HepG2 (cell line): ENCODE measurements at regions not wholly inside any gene's neighbourhood (a gene's known extent, or its start where the extent isn't known, plus 50 kb on each side); places are given as distances from the start of the nearest gene placed in this dataset.

Experiments used
- CBX5 ChIP-seq: sonication (generic); formaldehyde crosslinking; IDR thresholded peaks from 2 replicates; pipeline ENCODE4 v1.4.0; 2020; ENCODE audit warnings: missing genetic modification reagents, borderline replicate concordance
- FOXK1 ChIP-seq: sonication (generic); formaldehyde crosslinking; IDR thresholded peaks from 2 replicates; pipeline ENCODE4 v1.4.0; 2020; ENCODE audit warnings: low read depth, missing genetic modification reagents, borderline replicate concordance
- HMGXB4 ChIP-seq, 2 experiments: sonication (generic) in 1 of 2; formaldehyde crosslinking in 1 of 2; IDR thresholded peaks; 2 replicates each; pipeline versions ENCODE4 v1.4.0 to v1.6.1; 2018 to 2020; ENCODE audit warnings: missing genetic modification reagents in 2 of 2, borderline replicate concordance in 1 of 2, low read depth in 1 of 2, mild to moderate bottlenecking in 1 of 2, missing biosample characterization in 1 of 2
- MED1 ChIP-seq: sonication (generic); formaldehyde crosslinking; IDR thresholded peaks from 2 replicates; pipeline ENCODE4 v1.4.0; 2020; ENCODE audit warnings: missing genetic modification reagents
- MEF2D ChIP-seq: sonication (generic); formaldehyde crosslinking; IDR thresholded peaks from 2 replicates; pipeline ENCODE4 v1.5.1; 2020; ENCODE audit warnings: mild to moderate bottlenecking, missing genetic modification reagents
- NCOR1 ChIP-seq: fragments of 200-600 bp; sonication (generic); IDR thresholded peaks from 2 replicates; pipeline ENCODE4 v1.7.0; 2017; ENCODE audit warnings: antibody characterized with exemption, low read length, borderline replicate concordance
- PAXIP1 ChIP-seq: sonication (generic); formaldehyde crosslinking; conservative IDR thresholded peaks from 2 replicates; pipeline ENCODE4 v1.4.0; 2020; ENCODE audit warnings: mild to moderate bottlenecking, missing genetic modification reagents, moderate library complexity
- PLRG1 ChIP-seq: fragments of 450-650 bp; conservative IDR thresholded peaks from 2 replicates; pipeline ENCODE4 v1.6.1; 2016
- RARA ChIP-seq: IDR thresholded peaks from 2 replicates; pipeline ENCODE4 v1.6.1; 2016; ENCODE audit warnings: missing genetic modification reagents, missing compliant biosample characterization
- SNAI1 ChIP-seq: sonication (generic); formaldehyde crosslinking; IDR thresholded peaks from 2 replicates; pipeline ENCODE4 v1.5.0; 2020; ENCODE audit warnings: mild to moderate bottlenecking, missing genetic modification reagents, borderline replicate concordance
- SRSF1 ChIP-seq: fragments of 200-400 bp; formaldehyde crosslinking; optimal IDR thresholded peaks from 2 replicates; pipeline ENCODE3; 2017; ENCODE audit warnings: mild to moderate bottlenecking, low read depth, low read length, moderate library complexity
- TEAD3 ChIP-seq: optimal IDR thresholded peaks from 2 replicates; pipeline ENCODE3; 2016; ENCODE audit warnings: borderline replicate concordance
- TFAP4 ChIP-seq: sonication (generic); IDR thresholded peaks from 2 replicates; pipeline ENCODE4 v1.6.1; 2016; ENCODE audit warnings: low read depth, borderline replicate concordance
- THAP7 ChIP-seq: sonication (generic); formaldehyde crosslinking; IDR thresholded peaks from 2 replicates; pipeline ENCODE4 v1.8.1; 2023; ENCODE audit warnings: mild to moderate bottlenecking, missing genetic modification reagents
- ZEB1 ChIP-seq: IDR thresholded peaks from 2 replicates; pipeline ENCODE4 v1.6.1; 2012; ENCODE audit warnings: mild to moderate bottlenecking, low read depth, inconsistent platforms; ENCODE audit not compliant: insufficient replicate concordance
- ZFAT ChIP-seq: sonication (generic); formaldehyde crosslinking; conservative IDR thresholded peaks from 2 replicates; pipeline ENCODE4 v1.8.1; 2023; ENCODE audit warnings: missing genetic modification reagents, inconsistent platforms
- ZFY ChIP-seq: sonication (generic); formaldehyde crosslinking; IDR thresholded peaks from 2 replicates; pipeline ENCODE4 v1.4.0; 2020; ENCODE audit warnings: missing genetic modification reagents
- ZNF33A ChIP-seq: sonication (generic); formaldehyde crosslinking; IDR thresholded peaks from 2 replicates; pipeline ENCODE4 v1.5.1; 2020; ENCODE audit warnings: missing genetic modification reagents, mild to moderate bottlenecking, moderate library complexity, borderline replicate concordance
- ZNF615 ChIP-seq: sonication (generic); formaldehyde crosslinking; IDR thresholded peaks from 2 replicates; pipeline ENCODE4 v1.5.0; 2020; ENCODE audit warnings: mild to moderate bottlenecking, missing genetic modification reagents, borderline replicate concordance
- ZNF619 ChIP-seq: sonication (generic); formaldehyde crosslinking; IDR thresholded peaks from 2 replicates; pipeline ENCODE4 v1.4.0; 2020; ENCODE audit warnings: mild to moderate bottlenecking, missing genetic modification reagents
- ZNF740 ChIP-seq: sonication (generic); formaldehyde crosslinking; IDR thresholded peaks from 2 replicates; pipeline ENCODE4 v1.4.0; 2020; ENCODE audit warnings: missing genetic modification reagents
- ZNF768 ChIP-seq: sonication (generic); formaldehyde crosslinking; IDR thresholded peaks from 2 replicates; pipeline ENCODE4 v1.4.0; 2020; ENCODE audit warnings: missing genetic modification reagents
- ZSCAN29 ChIP-seq: sonication (generic); formaldehyde crosslinking; conservative IDR thresholded peaks from 2 replicates; pipeline ENCODE4 v1.4.0; 2020; ENCODE audit warnings: mild to moderate bottlenecking, missing genetic modification reagents

- TF ChIP-seq FOXK1 = peak; percentile 82
- peak; percentile 64 for TF ChIP-seq RARA (CRISPR knock-in tag)
- peak; percentile 60; the same call in 1 of the 2 replicates for TF ChIP-seq NCOR1
- TF ChIP-seq THAP7 (CRISPR knock-in tag) = peak; percentile 66; the same call in 1 of the 2 replicates
- no peak for TF ChIP-seq PLRG1
- peak; percentile 20; the same call in 1 of the 2 replicates for TF ChIP-seq MED1 (CRISPR knock-in tag)
- TF ChIP-seq ZSCAN29 (CRISPR knock-in tag) = 0 out of 2 replicates have a peak, but pooled peaks have one; percentile 10
- TF ChIP-seq ZNF619 (CRISPR knock-in tag) = no peak
- peak; percentile 59 for TF ChIP-seq TEAD3 (CRISPR knock-in tag)
- 0 out of 4 replicates have a peak, but pooled peaks of 1 of the 2 experiments have one; percentile 7 for TF ChIP-seq HMGXB4 (CRISPR knock-in tag; IDR thresholded peaks at IDR 0.05; ENCODE audit: borderline replicate concordance in 1 of 2, low read depth in 1 of 2)
- no peak for TF ChIP-seq SRSF1
- peak; percentile 50; the same call in 1 of the 2 replicates for TF ChIP-seq ZFY (CRISPR knock-in tag)
- peak; percentile 19; the same call in 1 of the 2 replicates for TF ChIP-seq MEF2D
- TF ChIP-seq ZNF615 = no peak
- no peak for TF ChIP-seq ZFAT (CRISPR knock-in tag)
- peak; percentile 19; the same call in 1 of the 2 replicates for TF ChIP-seq CBX5 (CRISPR knock-in tag)
- TF ChIP-seq PAXIP1 (CRISPR knock-in tag) = peak; percentile 78
- TF ChIP-seq ZNF768 = no peak
- peak; percentile 93 for TF ChIP-seq TFAP4
- TF ChIP-seq ZNF33A = no peak
- no peak for TF ChIP-seq SNAI1 (CRISPR knock-in tag)
- TF ChIP-seq ZNF740 (CRISPR knock-in tag) = no peak
- TF ChIP-seq ZEB1 = no peak
These were observed 57.4 kb upstream of the LAPTM4A start (continued) for GRCh38 chr2:20108655-20109396.
